Activated CD8-positive, alpha-beta T cell treated with anti-CD3 and anti-CD28 coated beads for 36 hours (primary cell): ENCODE measurements at regions not wholly inside any gene's neighbourhood (a gene's known extent, or its start where the extent isn't known, plus 50 kb on each side); places are given as distances from the start of the nearest gene placed in this dataset.
"Not testable (repeated sequence)": the region's sequence is repeated elsewhere in the genome, so short reads cannot be mapped to it uniquely, and the experiment has no call there.

Source experiments
- ATAC-seq: fragments of 200-7000 bp; cut with Tn5 transposase; one replicate; pipeline ENCODE4 v1.10.0; 2021; ENCODE audit warnings: mild to moderate bottlenecking, moderate library complexity
- CTCF ChIA-PET: fragments of 350-600 bp; sonication (Branson Sonifier 250); formaldehyde crosslinking; loops from one replicate; lab custom pipeline; 2021; ENCODE audit warnings: antibody characterized with exemption; lab: Charles Lee
- POLR2A ChIA-PET: fragments of 350-600 bp; sonication (Branson Sonifier 250); formaldehyde crosslinking; loops from one replicate; lab custom pipeline; 2021; ENCODE audit warnings: antibody characterized with exemption; lab: Charles Lee
- DNase-seq: peaks from one replicate; pipeline ENCODE4 v3.0.0-alpha.2; 2020
- H3K27ac Mint-ChIP-seq: one replicate; pipeline ENCODE4 v1.8.0; 2021; ENCODE audit warnings: mild to moderate bottlenecking, mixed read lengths
- H3K27me3 Mint-ChIP-seq: one replicate; pipeline ENCODE4 v1.8.0; 2021; ENCODE audit warnings: mixed read lengths
- H3K36me3 Mint-ChIP-seq: one replicate; pipeline ENCODE4 v1.8.0; 2021; ENCODE audit warnings: low read depth, mixed read lengths
- H3K4me1 Mint-ChIP-seq: one replicate; pipeline ENCODE4 v1.8.0; 2021; ENCODE audit warnings: low read depth, mixed read lengths
- H3K4me3 Mint-ChIP-seq: one replicate; pipeline ENCODE4 v1.8.0; 2021; ENCODE audit warnings: mild to moderate bottlenecking, moderate library complexity, mixed read lengths
- H3K9me3 Mint-ChIP-seq: one replicate; pipeline ENCODE4 v1.8.0; 2021; ENCODE audit warnings: mixed read lengths
- intact Hi-C: fragments of 100-400 bp; cut with micrococcal nuclease; formaldehyde crosslinking; loops from one replicate; pipeline ENCODE4 v1.10.0; 2022
- TF ChIP-seq, protein P1 (sequence below): fragments of 200-600 bp; IDR thresholded peaks from one replicate; pipeline ENCODE4 v1.8.0; 2022; ENCODE audit warnings: antibody characterized with exemption, mild to moderate bottlenecking

DNA sequence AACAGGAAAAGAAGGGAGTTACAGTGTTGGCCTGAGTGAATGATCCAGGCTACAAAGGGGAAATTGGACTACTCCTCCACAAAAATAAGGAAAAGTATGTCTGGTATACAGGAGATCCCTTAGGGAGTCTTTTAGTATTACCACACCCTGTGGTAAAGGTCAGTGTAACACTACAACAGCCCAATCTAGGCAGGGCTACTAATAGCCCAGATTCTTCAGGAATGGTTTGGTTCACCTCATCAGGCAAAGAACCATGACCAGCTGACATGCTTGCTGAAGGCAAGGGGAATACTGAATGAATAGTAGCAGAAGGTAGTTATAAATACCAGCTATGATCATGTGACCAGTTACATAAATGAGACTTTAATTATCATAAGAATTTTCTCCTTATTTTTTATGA lies 372.6 kb upstream of the ATP11B start:
- CTCF ChIA-PET, result no interaction called here
- Mint-ChIP-seq H3K27me3 (no peaks in the 10 kb centered on the region), H3K9me3 (no peaks in the 10 kb centered on the region), H3K36me3 (no peaks in the 10 kb centered on the region), H3K4me3 (no peak overlapping the region), H3K27ac (no peak overlapping the region), H3K4me1 (no peaks in the 10 kb centered on the region)
- ATAC-seq, result no peak
- intact Hi-C loops, result no loop called here
- POLR2A ChIA-PET, result no interaction called here
- TF ChIP-seq, protein P1, sequence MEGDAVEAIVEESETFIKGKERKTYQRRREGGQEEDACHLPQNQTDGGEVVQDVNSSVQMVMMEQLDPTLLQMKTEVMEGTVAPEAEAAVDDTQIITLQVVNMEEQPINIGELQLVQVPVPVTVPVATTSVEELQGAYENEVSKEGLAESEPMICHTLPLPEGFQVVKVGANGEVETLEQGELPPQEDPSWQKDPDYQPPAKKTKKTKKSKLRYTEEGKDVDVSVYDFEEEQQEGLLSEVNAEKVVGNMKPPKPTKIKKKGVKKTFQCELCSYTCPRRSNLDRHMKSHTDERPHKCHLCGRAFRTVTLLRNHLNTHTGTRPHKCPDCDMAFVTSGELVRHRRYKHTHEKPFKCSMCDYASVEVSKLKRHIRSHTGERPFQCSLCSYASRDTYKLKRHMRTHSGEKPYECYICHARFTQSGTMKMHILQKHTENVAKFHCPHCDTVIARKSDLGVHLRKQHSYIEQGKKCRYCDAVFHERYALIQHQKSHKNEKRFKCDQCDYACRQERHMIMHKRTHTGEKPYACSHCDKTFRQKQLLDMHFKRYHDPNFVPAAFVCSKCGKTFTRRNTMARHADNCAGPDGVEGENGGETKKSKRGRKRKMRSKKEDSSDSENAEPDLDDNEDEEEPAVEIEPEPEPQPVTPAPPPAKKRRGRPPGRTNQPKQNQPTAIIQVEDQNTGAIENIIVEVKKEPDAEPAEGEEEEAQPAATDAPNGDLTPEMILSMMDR, result no peak
- DNase-seq, result no peak

DNA sequence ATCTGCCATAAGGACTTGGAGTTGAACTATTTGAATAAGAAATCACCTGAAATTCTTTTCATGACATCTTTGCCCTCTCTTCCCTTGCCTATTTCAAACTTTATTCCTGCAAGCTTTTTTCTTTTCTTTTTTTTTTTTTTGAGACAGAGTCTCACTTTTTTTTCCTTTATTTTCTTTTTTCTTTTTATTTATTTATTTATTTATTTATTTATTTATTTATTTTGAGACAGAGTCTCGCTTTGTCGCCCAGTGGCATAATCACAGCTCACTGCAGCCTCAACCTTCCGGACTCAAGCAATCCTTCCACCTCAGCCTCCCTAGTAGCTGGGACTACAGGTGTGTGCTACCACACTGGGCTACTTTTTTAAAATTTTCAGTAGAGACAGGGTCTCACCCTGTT lies 369.3 kb upstream of the ATP11B start:
- CTCF ChIA-PET, result no interaction called here
- TF ChIP-seq, protein P1, result no peak
- Mint-ChIP-seq H3K27ac (no peak overlapping the region), H3K9me3 (no peaks in the 10 kb centered on the region), H3K4me3 (no peak overlapping the region), H3K27me3 (no peaks in the 10 kb centered on the region), H3K36me3 (no peaks in the 10 kb centered on the region), H3K4me1 (no peaks in the 10 kb centered on the region)
- DNase-seq (no peak), ATAC-seq (no peak)
- intact Hi-C loops, result no loop called here
- POLR2A ChIA-PET, result no interaction called here

DNA sequence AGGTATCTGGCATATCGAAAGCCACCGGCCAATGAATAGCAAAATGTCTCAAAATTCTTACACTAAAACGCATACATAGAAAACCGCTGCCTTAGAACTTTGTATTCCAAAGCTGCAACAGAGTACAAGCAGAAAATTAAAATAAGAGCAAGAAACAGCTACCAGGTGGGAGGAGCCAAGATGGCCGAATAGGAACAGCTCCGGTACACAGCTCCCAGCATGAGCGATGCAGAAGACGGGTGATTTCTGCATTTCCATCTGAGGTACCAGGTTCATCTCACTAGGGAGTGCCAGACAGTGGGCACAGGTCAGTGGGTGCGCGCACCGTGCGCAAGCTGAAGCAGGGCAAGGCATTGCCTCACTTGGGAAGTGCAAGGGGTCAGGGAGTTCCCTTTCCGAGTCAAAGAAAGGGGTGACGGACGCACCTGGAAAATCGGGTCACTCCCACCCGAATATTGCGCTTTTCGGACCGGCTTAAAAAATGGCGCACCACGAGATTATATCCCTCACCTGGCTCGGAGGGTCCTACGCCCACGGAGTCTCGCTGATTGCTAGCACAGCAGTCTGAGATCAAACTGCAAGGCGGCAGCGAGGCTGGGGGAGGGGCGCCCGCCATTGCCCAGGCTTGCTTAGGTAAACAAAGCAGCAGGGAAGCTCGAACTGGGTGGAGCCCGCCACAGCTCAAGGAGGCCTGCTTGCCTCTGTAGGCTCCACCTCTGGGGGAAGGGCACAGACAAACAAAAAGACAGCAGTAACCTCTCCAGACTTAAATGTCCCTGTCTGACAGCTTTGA lies 367.2 kb upstream of the ATP11B start:
- POLR2A ChIA-PET, H3K9me3 Mint-ChIP-seq, H3K36me3 Mint-ChIP-seq, DNase-seq, H3K4me1 Mint-ChIP-seq, intact Hi-C loops, CTCF ChIA-PET, H3K27ac Mint-ChIP-seq, ATAC-seq, H3K4me3 Mint-ChIP-seq, H3K27me3 Mint-ChIP-seq: not testable (repeated sequence)

DNA sequence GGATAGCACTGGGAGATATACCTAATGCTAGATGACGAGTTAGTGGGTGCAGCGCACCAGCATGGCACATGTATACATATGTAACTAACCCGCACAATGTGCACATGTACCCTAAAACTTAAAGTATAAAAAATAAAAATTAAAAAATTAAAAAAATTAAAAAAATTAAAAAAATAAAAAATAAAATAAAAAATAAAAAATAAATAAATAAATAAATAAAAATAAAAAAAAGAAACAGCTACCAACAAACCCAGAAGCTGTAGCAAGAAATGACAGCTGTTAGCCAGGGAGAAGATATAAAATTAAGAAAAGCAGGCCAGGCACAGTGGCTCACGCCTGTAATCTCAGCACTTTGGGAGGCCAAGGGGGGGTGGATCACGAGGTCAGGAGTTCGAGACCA lies 361.3 kb upstream of the ATP11B start:
- POLR2A ChIA-PET, H3K4me1 Mint-ChIP-seq, H3K4me3 Mint-ChIP-seq, ATAC-seq, H3K36me3 Mint-ChIP-seq, H3K9me3 Mint-ChIP-seq, H3K27ac Mint-ChIP-seq, DNase-seq, intact Hi-C loops, CTCF ChIA-PET, H3K27me3 Mint-ChIP-seq: not testable (repeated sequence)

DNA sequence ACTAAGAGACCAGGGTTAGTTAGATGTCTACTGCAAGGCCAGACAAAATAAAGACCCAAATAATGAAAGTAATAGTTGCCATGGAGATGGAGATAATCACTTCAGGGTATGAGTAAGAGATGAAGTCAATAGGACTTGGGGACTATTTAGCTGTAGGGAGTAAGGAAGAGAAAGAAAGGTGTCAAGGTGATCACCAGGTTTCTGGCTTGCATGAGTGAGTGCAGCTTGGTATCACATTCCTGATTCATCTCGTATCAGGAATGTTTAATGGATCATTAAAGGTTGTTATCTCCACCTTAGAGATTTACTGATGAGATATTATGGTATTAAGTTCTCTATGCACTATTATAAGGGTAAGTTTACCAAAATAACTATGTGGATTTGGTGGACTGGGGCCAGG lies 357.4 kb upstream of the ATP11B start:
- CTCF ChIA-PET, result no interaction called here
- ATAC-seq, result no peak

DNA sequence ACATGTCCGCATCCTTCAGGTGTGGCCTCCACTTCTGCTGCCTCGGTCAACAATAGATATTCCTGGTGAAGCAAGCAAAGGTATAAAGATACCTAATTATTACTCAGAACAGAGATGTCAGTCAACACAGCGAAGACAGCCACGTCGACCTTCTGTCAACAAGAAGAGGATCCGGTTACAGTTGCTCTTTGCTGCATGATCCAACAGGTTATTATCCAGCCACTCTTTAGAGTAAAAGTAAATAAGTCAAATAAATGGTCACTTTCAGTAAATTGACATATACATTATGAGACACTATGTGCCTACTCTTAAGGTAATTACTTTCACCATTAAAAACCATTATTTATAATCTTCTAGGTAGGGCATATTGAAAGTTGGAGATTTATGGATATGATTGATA lies 356.8 kb upstream of the ATP11B start:
- DNase-seq (no peak), ATAC-seq (no peak)
- Mint-ChIP-seq H3K4me1 (no peaks in the 10 kb centered on the region), H3K27ac (no peak overlapping the region), H3K36me3 (no peaks in the 10 kb centered on the region), H3K27me3 (no peaks in the 10 kb centered on the region), H3K9me3 (no peaks in the 10 kb centered on the region), H3K4me3 (no peak overlapping the region)
- ChIA-PET POLR2A (no interaction called here), CTCF (interaction anchor here (1.2 kb wide), 1 partner anchor 15 kb away, joined by 3 read pairs; no protein-coding TSS in a partner anchor)
- intact Hi-C loops, result no loop called here
- TF ChIP-seq, protein P1, result no peak

More for the DNA sequence above, 357.4 kb upstream of the ATP11B start:
- intact Hi-C loops, result no loop called here
- no peaks in the 10 kb centered on the region for H3K27me3 Mint-ChIP-seq
- POLR2A ChIA-PET, result no interaction called here
- no peak for DNase-seq
- H3K9me3 Mint-ChIP-seq, result no peaks in the 10 kb centered on the region
- TF ChIP-seq, protein P1, result no peak
- no peaks in the 10 kb centered on the region for H3K36me3 Mint-ChIP-seq
- H3K4me3 Mint-ChIP-seq, result no peak overlapping the region
- no peak overlapping the region for H3K27ac Mint-ChIP-seq
- no peaks in the 10 kb centered on the region for H3K4me1 Mint-ChIP-seq
